ENCODE measurements at regions not wholly inside any gene's neighbourhood (a gene's known extent, or its start where the extent isn't known, plus 50 kb on each side); places are given as distances from the start of the nearest gene placed in this dataset.

GRCh38 chr6:14546036-14546435 lies 428.5 kb downstream of the CD83 start:
- Histone ChIP-seq H3K79me2 (ENCODE audit: insufficient read depth, low read length) (no peaks in the 10 kb centered on the region), H3K9me3 (ENCODE audit: low read depth, low read length) (no peaks in the 10 kb centered on the region), H4K20me1 (ENCODE audit: insufficient read depth, low read length) (no peaks in the 10 kb centered on the region), H3K4me2 (ENCODE audit: insufficient read depth, low read length) (no peak overlapping the region), H3K4me1 (ENCODE audit: insufficient read depth, low read length) (peaks cover 15% of the 10 kb centered on the region), H2AFZ (ENCODE audit: low read length) (no peak overlapping the region), H3K36me3 (ENCODE audit: insufficient read depth, low read length) (no peaks in the 10 kb centered on the region), H3K27ac (ENCODE audit: low read depth, low read length) (no peak overlapping the region), H3K27me3 (ENCODE audit: insufficient read depth, low read length) (no peaks in the 10 kb centered on the region), H3K4me3 (ENCODE audit: insufficient read depth, low read length) (no peak overlapping the region)
- TF ChIP-seq CTCF (IDR thresholded peaks at IDR 0.05; ENCODE audit: extremely low read depth, low read depth, low read length), result no peak
- DNase-seq (ENCODE audit: insufficient read length, low spot score, missing footprints), result no peak

- Histone ChIP-seq H3K4me2 (ENCODE audit: insufficient read depth, low read length) (no peak overlapping the region), H3K27me3 (ENCODE audit: insufficient read depth, low read length) (no peaks in the 10 kb centered on the region), H3K36me3 (ENCODE audit: insufficient read depth, low read length) (no peaks in the 10 kb centered on the region), H3K27ac (ENCODE audit: low read depth, low read length) (no peak overlapping the region), H3K9me3 (ENCODE audit: low read depth, low read length) (no peaks in the 10 kb centered on the region), H2AFZ (ENCODE audit: low read length) (no peak overlapping the region), H3K4me1 (ENCODE audit: insufficient read depth, low read length) (peaks cover 6% of the 10 kb centered on the region), H3K79me2 (ENCODE audit: insufficient read depth, low read length) (no peaks in the 10 kb centered on the region), H4K20me1 (ENCODE audit: insufficient read depth, low read length) (no peaks in the 10 kb centered on the region), H3K4me3 (ENCODE audit: insufficient read depth, low read length) (no peak overlapping the region)
- DNase-seq (ENCODE audit: insufficient read length, low spot score, missing footprints), result no peak
- no peak for TF ChIP-seq CTCF (IDR thresholded peaks at IDR 0.05; ENCODE audit: extremely low read depth, low read depth, low read length)
Measured at GRCh38 chr6:14547284-14547998, 429.9 kb downstream of the CD83 start.

- no peak for DNase-seq (ENCODE audit: insufficient read length, low spot score, missing footprints)
- Histone ChIP-seq H3K4me1 (ENCODE audit: insufficient read depth, low read length) (no peaks in the 10 kb centered on the region), H3K36me3 (ENCODE audit: insufficient read depth, low read length) (no peaks in the 10 kb centered on the region), H3K4me2 (ENCODE audit: insufficient read depth, low read length) (no peak overlapping the region), H4K20me1 (ENCODE audit: insufficient read depth, low read length) (no peaks in the 10 kb centered on the region), H3K27me3 (ENCODE audit: insufficient read depth, low read length) (no peaks in the 10 kb centered on the region), H3K9me3 (ENCODE audit: low read depth, low read length) (no peaks in the 10 kb centered on the region), H3K4me3 (ENCODE audit: insufficient read depth, low read length) (no peak overlapping the region), H2AFZ (ENCODE audit: low read length) (no peak overlapping the region), H3K27ac (ENCODE audit: low read depth, low read length) (no peak overlapping the region), H3K79me2 (ENCODE audit: insufficient read depth, low read length) (no peaks in the 10 kb centered on the region)
- TF ChIP-seq CTCF (IDR thresholded peaks at IDR 0.05; ENCODE audit: extremely low read depth, low read depth, low read length), result no peak
Measured at GRCh38 chr6:14549304-14549770, 431.8 kb downstream of the CD83 start.

- no peaks in the 10 kb centered on the region for H3K9me3 ChIP-seq (ENCODE audit: low read depth, low read length)
- no peak overlapping the region for H3K4me3 ChIP-seq (ENCODE audit: insufficient read depth, low read length)
- no peak for DNase-seq (ENCODE audit: insufficient read length, low spot score, missing footprints)
- no peak overlapping the region for H2AFZ ChIP-seq (ENCODE audit: low read length)
- H3K36me3 ChIP-seq (ENCODE audit: insufficient read depth, low read length), result no peaks in the 10 kb centered on the region
- H3K27me3 ChIP-seq (ENCODE audit: insufficient read depth, low read length), result no peaks in the 10 kb centered on the region
- H3K4me1 ChIP-seq (ENCODE audit: insufficient read depth, low read length), result no peaks in the 10 kb centered on the region
- no peaks in the 10 kb centered on the region for H3K79me2 ChIP-seq (ENCODE audit: insufficient read depth, low read length)
- no peak overlapping the region for H3K27ac ChIP-seq (ENCODE audit: low read depth, low read length)
- no peak for TF ChIP-seq CTCF (IDR thresholded peaks at IDR 0.05; ENCODE audit: extremely low read depth, low read depth, low read length)
- H4K20me1 ChIP-seq (ENCODE audit: insufficient read depth, low read length), result no peaks in the 10 kb centered on the region
- no peak overlapping the region for H3K4me2 ChIP-seq (ENCODE audit: insufficient read depth, low read length)
Measured at GRCh38 chr6:14549871-14550270, 432.3 kb downstream of the CD83 start.
